ENCODE measurements at regions not wholly inside any gene's neighbourhood (a gene's known extent, or its start where the extent isn't known, plus 50 kb on each side); places are given as distances from the start of the nearest gene placed in this dataset.
"Not testable (repeated sequence)": the region's sequence is repeated elsewhere in the genome, so short reads cannot be mapped to it uniquely, and the experiment has no call there.

- peaks cover 24% of the 10 kb centered on the region for H3K27me3 Mint-ChIP-seq (ENCODE audit: low read depth)
- H3K4me3 Mint-ChIP-seq, result no peak overlapping the region
- H3K27ac Mint-ChIP-seq, result no peak overlapping the region
- peaks cover 2% of the 10 kb centered on the region for H3K36me3 Mint-ChIP-seq (ENCODE audit: low read depth)
- peaks cover 3% of the 10 kb centered on the region for H3K9me3 Mint-ChIP-seq
- H3K4me1 Mint-ChIP-seq (ENCODE audit: low read depth), result peaks cover 6% of the 10 kb centered on the region
- peak; percentile 53 for DNase-seq (ENCODE audit: low spot score)
Measured at GRCh38 chr14:99995700-99996356, 69.4 kb upstream of the EVL start.

GRCh38 chr14:99996951-99997571 is 68.2 kb upstream of the EVL start:
- H3K9me3 Mint-ChIP-seq, result peaks cover 11% of the 10 kb centered on the region
- no peak overlapping the region for H3K4me3 Mint-ChIP-seq
- H3K27ac Mint-ChIP-seq, result no peak overlapping the region

GRCh38 chr14:100000398-100000797 is 64.8 kb upstream of the EVL start:
- not testable (repeated sequence) for H3K4me1 Mint-ChIP-seq (ENCODE audit: low read depth); H3K27ac Mint-ChIP-seq; H3K27me3 Mint-ChIP-seq (ENCODE audit: low read depth); DNase-seq (ENCODE audit: low spot score); H3K36me3 Mint-ChIP-seq (ENCODE audit: low read depth); H3K4me3 Mint-ChIP-seq
- peaks cover 28% of the 10 kb centered on the region for H3K9me3 Mint-ChIP-seq

More at GRCh38 chr14:99996951-99997571, 68.2 kb upstream of the EVL start:
- DNase-seq (ENCODE audit: low spot score), result no peak
- Mint-ChIP-seq H3K27me3 (ENCODE audit: low read depth) (peaks cover 22% of the 10 kb centered on the region), H3K36me3 (ENCODE audit: low read depth) (peaks cover 3% of the 10 kb centered on the region), H3K4me1 (ENCODE audit: low read depth) (peaks cover 6% of the 10 kb centered on the region)

- no peak for DNase-seq (ENCODE audit: low spot score)
- Mint-ChIP-seq H3K4me1 (ENCODE audit: low read depth) (peaks cover 2% of the 10 kb centered on the region), H3K4me3 (no peak overlapping the region), H3K36me3 (ENCODE audit: low read depth) (peaks cover 9% of the 10 kb centered on the region), H3K9me3 (peaks cover 34% of the 10 kb centered on the region), H3K27me3 (ENCODE audit: low read depth) (peaks cover 15% of the 10 kb centered on the region), H3K27ac (no peak overlapping the region)
Measured at GRCh38 chr14:100004392-100004791, 60.8 kb upstream of the EVL start.

- Mint-ChIP-seq H3K9me3 (peaks cover 21% of the 10 kb centered on the region), H3K27ac (no peak overlapping the region), H3K27me3 (ENCODE audit: low read depth) (peaks cover 19% of the 10 kb centered on the region), H3K4me3 (no peak overlapping the region), H3K36me3 (ENCODE audit: low read depth) (peaks cover 5% of the 10 kb centered on the region), H3K4me1 (ENCODE audit: low read depth) (peaks cover 3% of the 10 kb centered on the region)
- DNase-seq (ENCODE audit: low spot score), result no peak
Measured at GRCh38 chr14:100007254-100007653, 58.0 kb upstream of the EVL start.

GRCh38 chr14:100009802-100010201 is 55.4 kb upstream of the EVL start:
- H3K27me3 Mint-ChIP-seq (ENCODE audit: low read depth), result peaks cover 19% of the 10 kb centered on the region
- DNase-seq (ENCODE audit: low spot score); H3K4me3 Mint-ChIP-seq; H3K4me1 Mint-ChIP-seq (ENCODE audit: low read depth); H3K36me3 Mint-ChIP-seq (ENCODE audit: low read depth); H3K27ac Mint-ChIP-seq: not testable (repeated sequence)
- H3K9me3 Mint-ChIP-seq, result peaks cover 11% of the 10 kb centered on the region

- no peak for DNase-seq (ENCODE audit: low spot score)
- Mint-ChIP-seq H3K4me3 (no peak overlapping the region), H3K36me3 (ENCODE audit: low read depth) (peaks cover 3% of the 10 kb centered on the region), H3K4me1 (ENCODE audit: low read depth) (peaks cover 9% of the 10 kb centered on the region), H3K27ac (no peak overlapping the region), H3K27me3 (ENCODE audit: low read depth) (peaks cover 19% of the 10 kb centered on the region), H3K9me3 (peaks cover 3% of the 10 kb centered on the region)
Measured at GRCh38 chr14:100010679-100011078, 54.5 kb upstream of the EVL start.

GRCh38 chr14:100011628-100012325 is 53.4 kb upstream of the EVL start:
- H3K4me1 Mint-ChIP-seq (ENCODE audit: low read depth), result peaks cover 9% of the 10 kb centered on the region
- no peak overlapping the region for H3K27ac Mint-ChIP-seq
- peaks cover 19% of the 10 kb centered on the region for H3K27me3 Mint-ChIP-seq (ENCODE audit: low read depth)
- peaks cover 3% of the 10 kb centered on the region for H3K9me3 Mint-ChIP-seq
- no peak overlapping the region for H3K4me3 Mint-ChIP-seq
- peaks cover 3% of the 10 kb centered on the region for H3K36me3 Mint-ChIP-seq (ENCODE audit: low read depth)
- no peak for DNase-seq (ENCODE audit: low spot score)

- H3K36me3 Mint-ChIP-seq (ENCODE audit: low read depth), result no peaks in the 10 kb centered on the region
- no peaks in the 10 kb centered on the region for H3K9me3 Mint-ChIP-seq
- H3K4me3 Mint-ChIP-seq, result no peak overlapping the region
- peaks cover 7% of the 10 kb centered on the region for H3K4me1 Mint-ChIP-seq (ENCODE audit: low read depth)
- H3K27ac Mint-ChIP-seq, result no peak overlapping the region
- no peak for DNase-seq (ENCODE audit: low spot score)
- H3K27me3 Mint-ChIP-seq (ENCODE audit: low read depth), result peaks cover 15% of the 10 kb centered on the region
Measured at GRCh38 chr14:100012478-100013327, 52.5 kb upstream of the EVL start.

- Mint-ChIP-seq H3K4me1 (ENCODE audit: low read depth) (peaks cover 7% of the 10 kb centered on the region), H3K9me3 (no peaks in the 10 kb centered on the region), H3K4me3 (no peak overlapping the region), H3K36me3 (ENCODE audit: low read depth) (no peaks in the 10 kb centered on the region), H3K27ac (no peak overlapping the region), H3K27me3 (ENCODE audit: low read depth) (peaks cover 3% of the 10 kb centered on the region)
- DNase-seq (ENCODE audit: low spot score), result no peak
Measured at GRCh38 chr14:100015251-100015655, 50.0 kb upstream of the EVL start.

Data from T-helper 2 cell treated with Interferon-gamma antibody and Interleukin-4, amounts not matched to agents 5 μg/mL and 100 μg/mL, for 36 hours (primary cell).